LNCaP clone FGC (cell line): ENCODE measurements at regions not wholly inside any gene's neighbourhood (a gene's known extent, or its start where the extent isn't known, plus 50 kb on each side); places are given as distances from the start of the nearest gene placed in this dataset.
"Not testable (repeated sequence)": the region's sequence is repeated elsewhere in the genome, so short reads cannot be mapped to it uniquely, and the experiment has no call there.

Source experiments
- DNase-seq: peaks from one replicate; pipeline ENCODE4 v3.0.0-alpha.2; 2011; ENCODE audit warnings: low read depth
- H3K4me3 ChIP-seq: 2 replicates; pipeline ENCODE4 v1.5.1; 2011; ENCODE audit warnings: mild to moderate bottlenecking, low read depth, low read length, control low read depth
- CTCF ChIP-seq: IDR thresholded peaks from 2 replicates; pipeline ENCODE4 v1.5.1; 2012; ENCODE audit warnings: mild to moderate bottlenecking; ENCODE audit not compliant: control insufficient read depth, insufficient read depth; ENCODE audit errors: extremely low read depth

- no peak overlapping the region for H3K4me3 ChIP-seq
- no peak for TF ChIP-seq CTCF
- no peak for DNase-seq
These were observed 197.1 kb upstream of the HCN1 start for GRCh38 chr5:45893309-45893708.

GRCh38 chr5:45890441-45891080 is 194.4 kb upstream of the HCN1 start:
- not testable (repeated sequence) for DNase-seq, H3K4me3 ChIP-seq

GRCh38 chr5:45862763-45863162 is 166.6 kb upstream of the HCN1 start:
- no peak for DNase-seq
- H3K4me3 ChIP-seq, result no peak overlapping the region
- no peak for TF ChIP-seq CTCF

DNA sequence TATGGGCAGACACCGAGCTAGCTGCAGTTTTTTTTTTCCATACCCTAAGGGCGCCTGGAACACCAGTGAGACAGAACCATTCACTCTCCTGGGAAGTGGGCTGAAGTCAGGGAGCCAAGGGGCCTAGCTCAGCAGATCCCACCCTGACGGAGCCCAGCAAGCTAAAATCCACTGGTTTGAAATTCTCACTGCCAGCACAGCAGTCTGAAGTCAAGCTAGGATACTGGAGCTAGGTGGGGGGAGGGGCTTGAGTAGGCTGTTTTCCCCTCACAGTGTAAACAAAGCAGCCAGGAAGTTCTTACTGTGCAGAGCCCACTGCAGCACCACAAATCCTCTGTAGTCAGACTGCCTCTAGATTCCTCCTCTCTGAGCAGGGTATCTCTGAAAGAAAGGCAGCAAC is 151.7 kb upstream of the HCN1 start:
- DNase-seq, result no peak
- no peak for TF ChIP-seq CTCF
- no peak overlapping the region for H3K4me3 ChIP-seq

- no peak for DNase-seq
- no peak for TF ChIP-seq CTCF
These were observed 129.9 kb upstream of the HCN1 start for GRCh38 chr5:45826055-45826454.

DNA sequence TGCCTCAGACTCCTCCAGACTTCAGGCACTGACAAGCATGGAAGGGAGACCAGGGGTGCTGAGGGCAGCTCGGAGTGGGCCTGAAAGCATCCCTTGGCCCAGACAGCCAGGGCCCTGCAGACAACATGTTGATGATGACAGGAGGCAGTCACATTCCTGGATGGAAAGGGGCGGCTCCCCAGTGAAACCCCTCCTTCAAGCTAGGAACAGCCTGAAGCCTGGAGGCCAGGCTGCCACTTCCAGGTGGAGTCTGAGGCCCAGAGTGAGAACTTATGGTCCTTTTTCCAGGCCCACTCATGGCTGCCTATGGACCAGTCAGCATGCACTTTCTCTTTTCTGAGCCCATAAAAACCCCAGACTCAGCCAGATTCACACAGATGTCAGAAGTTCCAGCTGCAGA is 104.2 kb upstream of the HCN1 start:
- DNase-seq, result no peak
- H3K4me3 ChIP-seq, result no peak overlapping the region
- no peak for TF ChIP-seq CTCF

More at GRCh38 chr5:45826055-45826454, 129.9 kb upstream of the HCN1 start:
- H3K4me3 ChIP-seq, result no peak overlapping the region

DNA sequence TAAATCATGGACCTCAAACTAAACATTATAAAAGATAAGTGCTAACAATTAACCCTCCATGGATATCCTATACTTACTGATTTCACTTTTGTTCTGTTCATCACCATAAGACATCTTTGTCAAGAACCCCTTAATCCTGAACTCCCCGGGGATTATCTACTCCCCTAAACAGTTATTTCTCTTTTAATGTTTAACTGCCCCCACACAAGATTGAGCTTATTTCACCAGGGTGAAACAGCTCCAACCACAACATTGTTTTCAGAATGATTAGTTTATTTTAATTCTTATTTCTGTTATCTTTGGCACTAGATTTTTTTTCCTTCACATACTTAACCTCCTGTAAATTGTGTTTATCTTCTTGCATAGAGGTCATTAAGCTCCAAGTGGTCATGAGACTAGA is 103.2 kb upstream of the HCN1 start:
- H3K4me3 ChIP-seq, result no peak overlapping the region
- TF ChIP-seq CTCF, result no peak
- DNase-seq, result no peak
